Keratinocyte (primary cell): ENCODE measurements at regions not wholly inside any gene's neighbourhood (a gene's known extent, or its start where the extent isn't known, plus 50 kb on each side); places are given as distances from the start of the nearest gene placed in this dataset.

Experiments
- DNase-seq: peaks from one replicate; pipeline ENCODE4 v3.0.0-alpha.2; 2011; ENCODE audit warnings: low read depth, missing footprints, low spot score
- FAIRE-seq: peaks from 2 replicates; lab custom pipeline; 2011; peaks lifted over from hg19 to GRCh38; lab: Jason Lieb, UNC
- H2AFZ ChIP-seq: 2 replicates; pipeline ENCODE4 v1.6.0; 2012; ENCODE audit warnings: low read length, control low read depth, inconsistent platforms; ENCODE audit not compliant: control insufficient read depth
- H3K27ac ChIP-seq: 2 replicates; pipeline ENCODE4 v1.5.1; 2011; ENCODE audit warnings: low read length; ENCODE audit not compliant: control insufficient read depth, insufficient read depth
- H3K27me3 ChIP-seq: 3 replicates; pipeline ENCODE4 v1.6.0; 2011; ENCODE audit warnings: low read length; ENCODE audit not compliant: control insufficient read depth, insufficient read depth; ENCODE audit errors: extremely low read depth
- H3K36me3 ChIP-seq, 2 experiments: 2 replicates in 1 of 2; 3 replicates in 1 of 2; pipeline ENCODE4 v1.5.1; 2011; ENCODE audit warnings: low read length in 2 of 2, mild to moderate bottlenecking in 1 of 2; ENCODE audit not compliant: control insufficient read depth in 2 of 2, insufficient read depth in 2 of 2; ENCODE audit errors: extremely low read depth in 1 of 2
- H3K4me1 ChIP-seq: 3 replicates; pipeline ENCODE4 v1.5.1; 2011; ENCODE audit warnings: low read length; ENCODE audit not compliant: control insufficient read depth, insufficient read depth; ENCODE audit errors: extremely low read depth
- H3K4me2 ChIP-seq: 3 replicates; pipeline ENCODE4 v1.6.0; 2011; ENCODE audit warnings: low read depth, low read length; ENCODE audit not compliant: control insufficient read depth, insufficient read depth; ENCODE audit errors: extremely low read depth
- H3K4me3 ChIP-seq, 3 experiments: fragments of 200-600 bp in 1 of 3; sonication (generic) in 1 of 3; 2 replicates in 2 of 3; 3 replicates in 1 of 3; pipeline ENCODE4 v1.5.1; 2011 to 2016; ENCODE audit warnings: low read length in 3 of 3, mild to moderate bottlenecking in 3 of 3, control low read depth in 2 of 3, inconsistent platforms in 1 of 3, low read depth in 1 of 3, mixed read lengths in 1 of 3, mixed run types in 1 of 3, moderate library complexity in 1 of 3; ENCODE audit not compliant: control insufficient read depth in 2 of 3, insufficient read depth in 2 of 3; ENCODE audit errors: extremely low read depth in 1 of 3
- H3K79me2 ChIP-seq: 2 replicates; pipeline ENCODE4 v1.6.0; 2012; ENCODE audit warnings: low read length; ENCODE audit not compliant: control insufficient read depth, insufficient read depth
- H3K9ac ChIP-seq: 3 replicates; pipeline ENCODE4 v1.6.0; 2011; ENCODE audit warnings: low read length; ENCODE audit not compliant: control insufficient read depth, insufficient read depth; ENCODE audit errors: extremely low read depth
- H3K9me1 ChIP-seq: 3 replicates; pipeline ENCODE4 v1.6.0; 2011; ENCODE audit warnings: low read length; ENCODE audit not compliant: control insufficient read depth, insufficient read depth; ENCODE audit errors: extremely low read depth
- H3K9me3 ChIP-seq: 2 replicates; pipeline ENCODE4 v1.5.1; 2012; ENCODE audit warnings: low read depth, low read length; ENCODE audit not compliant: control insufficient read depth
- H4K20me1 ChIP-seq: 3 replicates; pipeline ENCODE4 v1.6.0; 2011; ENCODE audit warnings: low read length; ENCODE audit not compliant: control insufficient read depth, insufficient read depth; ENCODE audit errors: extremely low read depth
- EZH2 ChIP-seq: IDR thresholded peaks from one replicate; pipeline ENCODE4 v1.6.1; 2012; ENCODE audit warnings: inconsistent platforms, mild to moderate bottlenecking, low read length, moderate library complexity
- dilution Hi-C: fragments of 300-500 bp; cut with MboI; formaldehyde crosslinking; loops from one replicate; pipeline ENCODE4 v1.7.0; 2020; ENCODE audit warnings: low sequenced_read_pairs; ENCODE audit not compliant: extremely low pct_ligation_motif_present
- TF ChIP-seq, protein P1 (sequence below), 3 experiments: IDR thresholded peaks in 1 of 3; conservative IDR thresholded peaks in 1 of 3; optimal IDR thresholded peaks in 1 of 3; 2 replicates in 2 of 3; 3 replicates in 1 of 3; pipeline versions ENCODE3 to v1.5.1; 2011; ENCODE audit warnings: low read length in 3 of 3, mild to moderate bottlenecking in 3 of 3, moderate library complexity in 2 of 3, control low read depth in 1 of 3, inconsistent platforms in 1 of 3; ENCODE audit not compliant: insufficient read depth in 2 of 3; ENCODE audit errors: extremely low read depth in 1 of 3

DNA sequence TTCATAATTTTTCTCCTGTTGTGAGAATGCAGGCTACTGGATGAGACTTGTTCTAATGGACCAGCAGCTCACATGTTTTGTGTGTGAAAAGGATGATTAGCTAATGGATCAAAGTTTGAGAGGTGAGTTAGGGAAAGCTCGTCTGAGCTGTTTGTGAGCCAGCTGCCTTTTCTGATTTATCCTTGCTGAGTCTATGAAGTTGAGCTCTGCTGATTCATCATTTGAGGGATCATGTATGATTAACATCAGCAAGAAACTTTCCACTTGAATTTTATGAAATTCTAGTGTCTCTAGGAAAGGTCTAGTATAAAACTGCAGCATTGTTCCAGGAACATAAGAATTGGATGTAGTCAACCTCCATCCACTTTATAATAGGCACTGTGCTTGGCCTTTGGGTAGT is 698.7 kb downstream of the NTRK3 start:
- Histone ChIP-seq H3K27ac (no peak overlapping the region), H3K4me2 (no peak overlapping the region), H4K20me1 (no peaks in the 10 kb centered on the region), H3K4me3 (no peak overlapping the region), H3K9me3 (no peaks in the 10 kb centered on the region), H2AFZ (no peak overlapping the region), H3K36me3 (no peaks in the 10 kb centered on the region), H3K27me3 (no peaks in the 10 kb centered on the region), H3K9ac (no peak overlapping the region), H3K9me1 (no peaks in the 10 kb centered on the region), H3K4me1 (no peaks in the 10 kb centered on the region), H3K79me2 (no peaks in the 10 kb centered on the region)
- dilution Hi-C loops = no loop called here
- TF ChIP-seq, protein P1, sequence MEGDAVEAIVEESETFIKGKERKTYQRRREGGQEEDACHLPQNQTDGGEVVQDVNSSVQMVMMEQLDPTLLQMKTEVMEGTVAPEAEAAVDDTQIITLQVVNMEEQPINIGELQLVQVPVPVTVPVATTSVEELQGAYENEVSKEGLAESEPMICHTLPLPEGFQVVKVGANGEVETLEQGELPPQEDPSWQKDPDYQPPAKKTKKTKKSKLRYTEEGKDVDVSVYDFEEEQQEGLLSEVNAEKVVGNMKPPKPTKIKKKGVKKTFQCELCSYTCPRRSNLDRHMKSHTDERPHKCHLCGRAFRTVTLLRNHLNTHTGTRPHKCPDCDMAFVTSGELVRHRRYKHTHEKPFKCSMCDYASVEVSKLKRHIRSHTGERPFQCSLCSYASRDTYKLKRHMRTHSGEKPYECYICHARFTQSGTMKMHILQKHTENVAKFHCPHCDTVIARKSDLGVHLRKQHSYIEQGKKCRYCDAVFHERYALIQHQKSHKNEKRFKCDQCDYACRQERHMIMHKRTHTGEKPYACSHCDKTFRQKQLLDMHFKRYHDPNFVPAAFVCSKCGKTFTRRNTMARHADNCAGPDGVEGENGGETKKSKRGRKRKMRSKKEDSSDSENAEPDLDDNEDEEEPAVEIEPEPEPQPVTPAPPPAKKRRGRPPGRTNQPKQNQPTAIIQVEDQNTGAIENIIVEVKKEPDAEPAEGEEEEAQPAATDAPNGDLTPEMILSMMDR (optimal IDR thresholded peaks at IDR 0.05 in 1 of 3, IDR thresholded peaks at IDR 0.05 in 1 of 3, conservative IDR thresholded peaks at IDR 0.05 in 1 of 3; ENCODE audit: extremely low read depth in 1 of 3, insufficient read depth in 2 of 3, low read length in 3 of 3) = no peak
- TF ChIP-seq EZH2 = no peak
- DNase-seq = no peak
- FAIRE-seq = no peak

DNA sequence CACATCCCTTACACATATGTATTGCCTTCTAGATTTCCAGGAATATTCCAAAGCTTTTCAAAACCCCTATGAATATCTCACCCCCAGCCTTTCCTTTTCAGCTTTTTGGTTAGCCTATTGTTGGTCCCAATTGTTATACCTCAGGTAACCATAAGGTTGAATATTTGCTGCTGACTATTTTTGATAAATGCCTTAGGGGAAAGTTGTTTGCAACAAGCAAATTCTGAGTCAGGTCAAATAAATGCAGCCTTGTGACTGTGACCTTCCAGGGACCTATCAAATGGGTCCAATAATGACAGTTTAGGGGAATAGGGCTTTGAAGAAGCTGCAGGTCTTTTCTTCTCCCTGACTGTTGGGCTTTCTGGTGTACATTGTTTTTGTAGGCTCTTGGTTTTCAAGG is 699.7 kb downstream of the NTRK3 start:
- H3K4me1 ChIP-seq = no peaks in the 10 kb centered on the region
- no peak for TF ChIP-seq EZH2
- TF ChIP-seq, protein P1 (optimal IDR thresholded peaks at IDR 0.05 in 1 of 3, IDR thresholded peaks at IDR 0.05 in 1 of 3, conservative IDR thresholded peaks at IDR 0.05 in 1 of 3; ENCODE audit: extremely low read depth in 1 of 3, insufficient read depth in 2 of 3, low read length in 3 of 3) = no peak
- H3K79me2 ChIP-seq = no peaks in the 10 kb centered on the region
- H3K27me3 ChIP-seq = no peaks in the 10 kb centered on the region
- H3K4me3 ChIP-seq = no peak overlapping the region
- FAIRE-seq (no peak), DNase-seq (no peak)
- no peaks in the 10 kb centered on the region for H4K20me1 ChIP-seq
- no peaks in the 10 kb centered on the region for H3K36me3 ChIP-seq
- no peak overlapping the region for H3K9ac ChIP-seq
- dilution Hi-C loops = no loop called here
- H2AFZ ChIP-seq = no peak overlapping the region
- no peak overlapping the region for H3K27ac ChIP-seq
- H3K9me1 ChIP-seq = no peaks in the 10 kb centered on the region
- no peaks in the 10 kb centered on the region for H3K9me3 ChIP-seq
- H3K4me2 ChIP-seq = no peak overlapping the region
